ENCODE measurements at regions not wholly inside any gene's neighbourhood (a gene's known extent, or its start where the extent isn't known, plus 50 kb on each side); places are given as distances from the start of the nearest gene placed in this dataset.

- Histone ChIP-seq H3K4me3 (no peak overlapping the region), H3K27ac (no peak overlapping the region), H3K9me3 (no peaks in the 10 kb centered on the region), H3K4me1 (no peaks in the 10 kb centered on the region), H3K27me3 (no peaks in the 10 kb centered on the region), H3K36me3 (no peaks in the 10 kb centered on the region)
- DNase-seq (ENCODE audit: extremely low spot score in 2 of 2), result no peak
- intact Hi-C loops (cut with DNase I), result no loop called here
- TF ChIP-seq POLR2A (IDR thresholded peaks at IDR 0.05) (no peak), POLR2AphosphoS5 (IDR thresholded peaks at IDR 0.05; ENCODE audit: insufficient read depth in 1 of 2, low read depth in 1 of 2) (no peak), CTCF (IDR thresholded peaks at IDR 0.05) (no peak)
Observed at GRCh38 chr20:55166063-55166462, 690.7 kb downstream of the DOK5 start.

- intact Hi-C loops (cut with DNase I), result no loop called here
- Histone ChIP-seq H3K4me3 (no peak overlapping the region), H3K9me3 (no peaks in the 10 kb centered on the region), H3K36me3 (no peaks in the 10 kb centered on the region), H3K27ac (no peak overlapping the region), H3K27me3 (no peaks in the 10 kb centered on the region), H3K4me1 (no peaks in the 10 kb centered on the region)
- DNase-seq (ENCODE audit: extremely low spot score in 2 of 2), result no peak
- TF ChIP-seq POLR2AphosphoS5 (IDR thresholded peaks at IDR 0.05; ENCODE audit: insufficient read depth in 1 of 2, low read depth in 1 of 2), result no peak
- TF ChIP-seq POLR2A (IDR thresholded peaks at IDR 0.05), result no peak
- TF ChIP-seq CTCF (IDR thresholded peaks at IDR 0.05), result no peak
Observed at GRCh38 chr20:55160996-55161395, 685.6 kb downstream of the DOK5 start.

- DNase-seq (ENCODE audit: extremely low spot score in 2 of 2), result no peak
- intact Hi-C loops (cut with DNase I), result no loop called here
- TF ChIP-seq CTCF (IDR thresholded peaks at IDR 0.05), result no peak
- TF ChIP-seq POLR2AphosphoS5 (IDR thresholded peaks at IDR 0.05; ENCODE audit: insufficient read depth in 1 of 2, low read depth in 1 of 2), result peak in 1 of 2 donors; percentile 60
- H3K4me3 ChIP-seq, result no peak overlapping the region
- no peaks in the 10 kb centered on the region for H3K4me1 ChIP-seq
- no peaks in the 10 kb centered on the region for H3K27me3 ChIP-seq
- H3K36me3 ChIP-seq, result no peaks in the 10 kb centered on the region
- H3K9me3 ChIP-seq, result no peaks in the 10 kb centered on the region
- no peak overlapping the region for H3K27ac ChIP-seq
Observed at GRCh38 chr20:55160037-55160436, 684.6 kb downstream of the DOK5 start.

- TF ChIP-seq POLR2AphosphoS5 (IDR thresholded peaks at IDR 0.05; ENCODE audit: insufficient read depth in 1 of 2, low read depth in 1 of 2) (no peak), POLR2A (IDR thresholded peaks at IDR 0.05) (no peak), CTCF (IDR thresholded peaks at IDR 0.05) (no peak)
Observed at GRCh38 chr20:55159230-55159629, 683.8 kb downstream of the DOK5 start.

GRCh38 chr20:55158446-55158845, 683.1 kb downstream of the DOK5 start:
- Histone ChIP-seq H3K4me1 (no peaks in the 10 kb centered on the region), H3K4me3 (no peak overlapping the region), H3K9me3 (no peaks in the 10 kb centered on the region), H3K36me3 (no peaks in the 10 kb centered on the region), H3K27me3 (no peaks in the 10 kb centered on the region), H3K27ac (no peak overlapping the region)
- intact Hi-C loops (cut with DNase I), result no loop called here
- TF ChIP-seq POLR2A (IDR thresholded peaks at IDR 0.05) (no peak), CTCF (IDR thresholded peaks at IDR 0.05) (no peak), POLR2AphosphoS5 (IDR thresholded peaks at IDR 0.05; ENCODE audit: insufficient read depth in 1 of 2, low read depth in 1 of 2) (no peak)
- DNase-seq (ENCODE audit: extremely low spot score in 2 of 2), result no peak

More at GRCh38 chr20:55159230-55159629, 683.8 kb downstream of the DOK5 start:
- Histone ChIP-seq H3K4me1 (no peaks in the 10 kb centered on the region), H3K27me3 (no peaks in the 10 kb centered on the region), H3K4me3 (no peak overlapping the region), H3K9me3 (no peaks in the 10 kb centered on the region), H3K27ac (no peak overlapping the region), H3K36me3 (no peaks in the 10 kb centered on the region)
- intact Hi-C loops (cut with DNase I), result no loop called here
- no peak for DNase-seq (ENCODE audit: extremely low spot score in 2 of 2)

Data from vagina (tissue), 2 donors.